H1 (cell line): ENCODE measurements at regions not wholly inside any gene's neighbourhood (a gene's known extent, or its start where the extent isn't known, plus 50 kb on each side); places are given as distances from the start of the nearest gene placed in this dataset.

Experiments
- CTCF ChIA-PET: fragments of 300-600 bp; sonication (Branson Sonifier 250); formaldehyde crosslinking; loops from one replicate; lab custom pipeline; 2021; ENCODE audit not compliant: partially characterized antibody; lab: Charles Lee
- POLR2A ChIA-PET: fragments of 300-600 bp; sonication (Branson Sonifier 250); formaldehyde crosslinking; loops from one replicate; lab custom pipeline; 2021; ENCODE audit warnings: inconsistent platforms; ENCODE audit not compliant: partially characterized antibody; lab: Charles Lee
- DNase-seq, 2 experiments: peaks; one replicate each; pipeline versions ENCODE4 v3.0.0 to v3.0.0-alpha.2; 2010 to 2022; ENCODE audit warnings: low spot score in 2 of 2, low read depth in 1 of 2, mixed read lengths in 1 of 2
- FAIRE-seq: peaks from 2 replicates; lab custom pipeline; 2011; peaks lifted over from hg19 to GRCh38; lab: Jason Lieb, UNC
- H2AFZ ChIP-seq: 2 replicates; pipeline ENCODE4 v1.8.1; 2012; ENCODE audit warnings: low read length, inconsistent platforms
- H2AK5ac ChIP-seq: 2 replicates; pipeline ENCODE4 v1.6.1; 2013; ENCODE audit warnings: low read depth, low read length
- H2BK120ac ChIP-seq: replicated peaks from 2 replicates; pipeline ENCODE3; 2013; ENCODE audit warnings: low read depth, low read length, inconsistent platforms
- H2BK12ac ChIP-seq: 2 replicates; pipeline ENCODE4 v1.6.1; 2013; ENCODE audit warnings: low read depth, low read length
- H2BK15ac ChIP-seq: 2 replicates; pipeline ENCODE4 v1.6.1; 2013; ENCODE audit warnings: low read length
- H2BK20ac ChIP-seq: 2 replicates; pipeline ENCODE4 v1.6.1; 2013; ENCODE audit warnings: low read length
- H2BK5ac ChIP-seq: 2 replicates; pipeline ENCODE4 v1.6.1; 2013; ENCODE audit warnings: low read depth, low read length
- H3K14ac ChIP-seq: 2 replicates; pipeline ENCODE4 v1.6.1; 2013; ENCODE audit warnings: inconsistent platforms; ENCODE audit not compliant: insufficient read length
- H3K18ac ChIP-seq: 2 replicates; pipeline ENCODE4 v1.6.1; 2013; ENCODE audit warnings: low read length; ENCODE audit errors: extremely low read depth
- H3K23ac ChIP-seq: 2 replicates; pipeline ENCODE4 v1.6.1; 2013; ENCODE audit warnings: inconsistent platforms; ENCODE audit not compliant: insufficient read length
- H3K23me2 ChIP-seq: 2 replicates; pipeline ENCODE4 v1.6.1; 2013; ENCODE audit warnings: low read depth, low read length
- H3K27ac ChIP-seq: 2 replicates; pipeline ENCODE4 v1.6.1; 2011; ENCODE audit warnings: low read depth, low read length, inconsistent platforms
- H3K27me3 ChIP-seq, 4 experiments: replicated peaks in 1 of 4; 1 replicate in 1 of 4; 2 replicates in 3 of 4; pipeline versions ENCODE4 v1.6.1 to v1.8.1; 2011 to 2013; ENCODE audit warnings: low read length in 3 of 4, mild to moderate bottlenecking in 3 of 4, inconsistent platforms in 2 of 4, mixed read lengths in 2 of 4, moderate library complexity in 1 of 4; ENCODE audit not compliant: control insufficient read depth in 3 of 4, insufficient read depth in 3 of 4; ENCODE audit errors: extremely low read depth in 1 of 4
- H3K36me3 ChIP-seq, 4 experiments: 2 replicates each; pipeline versions ENCODE4 v1.6.1 to v1.8.1; 2011 to 2013; ENCODE audit warnings: mild to moderate bottlenecking in 4 of 4, low read length in 3 of 4, moderate library complexity in 2 of 4, control low read depth in 1 of 4, inconsistent platforms in 1 of 4; ENCODE audit not compliant: insufficient read depth in 4 of 4, control insufficient read depth in 2 of 4
- H3K4ac ChIP-seq: replicated peaks from 2 replicates; pipeline ENCODE3; 2013; ENCODE audit warnings: low read length, low read depth, mixed read lengths, inconsistent platforms; ENCODE audit not compliant: insufficient read length
- H3K4me1 ChIP-seq, 4 experiments: replicated peaks in 1 of 4; 1 replicate in 1 of 4; 2 replicates in 3 of 4; pipeline versions ENCODE4 v1.6.1 to v1.8.1; 2011 to 2013; ENCODE audit warnings: low read length in 3 of 4, inconsistent platforms in 2 of 4, mixed read lengths in 1 of 4; ENCODE audit not compliant: insufficient read depth in 4 of 4, control insufficient read depth in 3 of 4
- H3K4me2 ChIP-seq, 2 experiments: 2 replicates each; pipeline versions ENCODE4 v1.6.1 to v1.8.1; 2011 to 2013; ENCODE audit warnings: low read depth in 2 of 2, low read length in 2 of 2, control low read depth in 1 of 2, inconsistent platforms in 1 of 2, mild to moderate bottlenecking in 1 of 2; ENCODE audit not compliant: insufficient read depth in 1 of 2
- H3K4me3 ChIP-seq, 4 experiments: fragments of 200-600, 300-600 bp in 1 of 4; sonication (generic), shearing (Covaris generic), sonication (Bioruptor Twin) in 1 of 4; 2 replicates each; pipeline versions ENCODE4 v1.5.1 to v1.8.1; 2011 to 2016; ENCODE audit warnings: low read length in 4 of 4, low read depth in 3 of 4, control low read depth in 2 of 4, inconsistent platforms in 2 of 4, mild to moderate bottlenecking in 2 of 4, mixed read lengths in 1 of 4, moderate library complexity in 1 of 4; ENCODE audit not compliant: insufficient read depth in 2 of 4; ENCODE audit errors: extremely low read depth in 1 of 4
- H3K56ac ChIP-seq: replicated peaks from 2 replicates; pipeline ENCODE3; 2013; ENCODE audit warnings: low read depth, mild to moderate bottlenecking, mixed read lengths, low read length, inconsistent platforms; ENCODE audit not compliant: insufficient read length
- H3K79me1 ChIP-seq: 2 replicates; pipeline ENCODE4 v1.6.1; 2013; ENCODE audit warnings: low read depth, low read length, control low read depth
- H3K79me2 ChIP-seq, 2 experiments: 2 replicates each; pipeline versions ENCODE4 v1.6.1 to v1.8.1; 2012 to 2013; ENCODE audit warnings: low read length in 2 of 2, mild to moderate bottlenecking in 2 of 2, inconsistent platforms in 1 of 2; ENCODE audit not compliant: insufficient read depth in 2 of 2, control insufficient read depth in 1 of 2
- H3K9ac ChIP-seq, 4 experiments: replicated peaks in 1 of 4; 1 replicate in 1 of 4; 2 replicates in 3 of 4; pipeline versions ENCODE4 v1.6.1 to v1.8.1; 2011 to 2013; ENCODE audit warnings: low read depth in 3 of 4, low read length in 3 of 4, control low read depth in 2 of 4, mild to moderate bottlenecking in 2 of 4, moderate library complexity in 2 of 4, inconsistent platforms in 1 of 4; ENCODE audit errors: extremely low read depth in 1 of 4
- H3K9me3 ChIP-seq, 2 experiments: 2 replicates each; pipeline versions ENCODE4 v1.6.1 to v1.8.1; 2012 to 2013; ENCODE audit warnings: mild to moderate bottlenecking in 2 of 2, moderate library complexity in 2 of 2, control low read depth in 1 of 2, inconsistent platforms in 1 of 2, low read depth in 1 of 2, low read length in 1 of 2, mixed read lengths in 1 of 2; ENCODE audit not compliant: insufficient read depth in 2 of 2
- H4K20me1 ChIP-seq, 2 experiments: replicated peaks in 1 of 2; 2 replicates each; pipeline versions ENCODE3 to v1.8.1; 2011 to 2013; ENCODE audit warnings: inconsistent platforms in 2 of 2, low read length in 2 of 2, mild to moderate bottlenecking in 1 of 2; ENCODE audit not compliant: insufficient read depth in 2 of 2, control insufficient read depth in 1 of 2
- H4K5ac ChIP-seq: 2 replicates; pipeline ENCODE4 v1.6.1; 2013; ENCODE audit warnings: low read length, low read depth, mixed read lengths, inconsistent platforms; ENCODE audit not compliant: insufficient read length
- H4K8ac ChIP-seq: 2 replicates; pipeline ENCODE4 v1.8.0; 2013; ENCODE audit warnings: mild to moderate bottlenecking, moderate library complexity, low read length, inconsistent platforms; ENCODE audit not compliant: insufficient read depth; ENCODE audit errors: extremely low read depth
- H4K91ac ChIP-seq: replicated peaks from 2 replicates; pipeline ENCODE3; 2013; ENCODE audit warnings: low read length, mixed read lengths, inconsistent platforms; ENCODE audit not compliant: insufficient read length
- CHD2 ChIP-seq: IDR thresholded peaks from 2 replicates; pipeline ENCODE4 v1.6.1; 2012; ENCODE audit warnings: low read length, improper control_type of control experiment
- EGR1 ChIP-seq: IDR thresholded peaks from 2 replicates; pipeline ENCODE4 v1.6.1; 2011; ENCODE audit warnings: low read depth, low read length, borderline replicate concordance
- NANOG ChIP-seq: IDR thresholded peaks from 2 replicates; pipeline ENCODE4 v1.6.1; 2011; ENCODE audit warnings: low read length, low read depth, mild to moderate bottlenecking, inconsistent platforms; ENCODE audit not compliant: insufficient read depth, poor library complexity, severe bottlenecking
- POLR2A ChIP-seq, 2 experiments: IDR thresholded peaks; 1 replicate in 1 of 2; 2 replicates in 1 of 2; pipeline ENCODE4 v1.6.1; 2011; ENCODE audit warnings: low read depth in 2 of 2, low read length in 2 of 2, mild to moderate bottlenecking in 2 of 2; ENCODE audit errors: control extremely low read depth in 1 of 2
- SRF ChIP-seq: IDR thresholded peaks from 2 replicates; pipeline ENCODE4 v1.6.1; 2011; ENCODE audit warnings: mild to moderate bottlenecking, low read depth, low read length, moderate library complexity
- YY1 ChIP-seq: IDR thresholded peaks from 2 replicates; pipeline ENCODE4 v1.6.1; 2011; ENCODE audit warnings: low read depth, mild to moderate bottlenecking, low read length
- WGBS, 2 experiments: shearing (Covaris generic) in 1 of 2; methylation state at CpG; one replicate each; pipeline versions ENCODE4 v1.1.6 to v1.1.7; 2013 to 2015; ENCODE audit warnings: low lambda C conversion rate in 2 of 2, mixed read lengths in 2 of 2, inconsistent platforms in 1 of 2, low coverage in 1 of 2, missing lambda C conversion rate in 1 of 2; ENCODE audit not compliant: insufficient replicate concordance in 2 of 2, insufficient coverage in 1 of 2, insufficient read length in 1 of 2; ENCODE audit errors: extremely low coverage in 1 of 2, missing lambda C conversion rate in 1 of 2; 5-methylcytosine and 5-hydroxymethylcytosine counted together
- TF ChIP-seq, protein P1 (sequence below): IDR thresholded peaks from 2 replicates; pipeline ENCODE4 v1.6.1; 2011; ENCODE audit warnings: low read length, improper control_type of control experiment

DNA sequence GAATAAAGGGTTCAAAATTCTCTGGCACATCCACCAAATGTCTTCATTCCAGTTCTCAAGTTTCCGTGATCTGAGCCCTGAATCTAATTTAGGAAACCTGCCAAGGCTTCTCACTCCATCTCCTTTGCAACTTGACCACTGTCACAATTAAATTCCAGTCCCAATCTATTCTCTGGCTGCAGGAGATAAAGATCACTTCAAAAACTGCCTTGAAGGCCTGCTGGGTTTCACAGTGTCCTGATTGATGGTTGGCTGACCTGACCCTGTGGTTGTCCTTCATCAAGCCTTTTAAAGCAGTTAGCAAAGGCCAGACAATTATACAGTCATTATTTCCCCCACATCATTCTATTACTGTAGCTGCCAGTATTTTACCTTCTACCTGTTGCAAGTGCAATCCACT is 60.3 kb upstream of the DNAJC10 start (continued):
- no peak for TF ChIP-seq SRF

- DNase-seq (no peak), FAIRE-seq (no peak)
- Histone ChIP-seq H3K27me3 (no peaks in the 10 kb centered on the region), H2BK5ac (no peak overlapping the region), H3K79me2 (no peaks in the 10 kb centered on the region), H3K9ac (no peak overlapping the region), H3K14ac (no peak overlapping the region), H3K27ac (no peak overlapping the region), H3K4me2 (no peak overlapping the region), H3K36me3 (no peaks in the 10 kb centered on the region), H3K23ac (no peak overlapping the region), H4K91ac (no peak overlapping the region), H4K20me1 (no peaks in the 10 kb centered on the region), H3K56ac (no peak overlapping the region), H3K23me2 (no peaks in the 10 kb centered on the region), H2BK15ac (no peak overlapping the region), H3K4ac (no peak overlapping the region), H2BK12ac (no peak overlapping the region), H4K5ac (no peak overlapping the region), H3K18ac (no peak overlapping the region), H4K8ac (no peak overlapping the region), H3K9me3 (no peaks in the 10 kb centered on the region), H3K4me1 (no peaks in the 10 kb centered on the region), H2AFZ (no peak overlapping the region), H2BK120ac (no peak overlapping the region), H2AK5ac (no peak overlapping the region), H3K4me3 (no peak overlapping the region), H2BK20ac (no peak overlapping the region), H3K79me1 (no peaks in the 10 kb centered on the region)
- TF ChIP-seq YY1, result no peak
- no peak for TF ChIP-seq EGR1
- TF ChIP-seq POLR2A (IDR thresholded peaks at IDR 0.05; ENCODE audit: control extremely low read depth in 1 of 2, low read depth in 2 of 2, low read length in 2 of 2), result no peak
- no peak for TF ChIP-seq NANOG
- TF ChIP-seq, protein P1, sequence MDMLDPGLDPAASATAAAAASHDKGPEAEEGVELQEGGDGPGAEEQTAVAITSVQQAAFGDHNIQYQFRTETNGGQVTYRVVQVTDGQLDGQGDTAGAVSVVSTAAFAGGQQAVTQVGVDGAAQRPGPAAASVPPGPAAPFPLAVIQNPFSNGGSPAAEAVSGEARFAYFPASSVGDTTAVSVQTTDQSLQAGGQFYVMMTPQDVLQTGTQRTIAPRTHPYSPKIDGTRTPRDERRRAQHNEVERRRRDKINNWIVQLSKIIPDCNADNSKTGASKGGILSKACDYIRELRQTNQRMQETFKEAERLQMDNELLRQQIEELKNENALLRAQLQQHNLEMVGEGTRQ, result no peak
- no peak for TF ChIP-seq SRF
- TF ChIP-seq CHD2, result no peak
- ChIA-PET POLR2A (no interaction called here), CTCF (interaction anchor here (0.6 kb wide), 1 partner anchor 643 kb away, joined by 4 read pairs; no protein-coding TSS in a partner anchor)
- WGBS, 2 experiments, result 84% methylated on average over 1 of the region's 1 CpG; no CpG with 5 or more reads in 1 of the 2 experiments
These were observed 51.8 kb upstream of the DNAJC10 start for GRCh38 chr2:182664212-182664611.
